ENCODE measurements at regions not wholly inside any gene's neighbourhood (a gene's known extent, or its start where the extent isn't known, plus 50 kb on each side); places are given as distances from the start of the nearest gene placed in this dataset.

GRCh38 chr5:13328316-13328715 lies 616.2 kb downstream of the DNAH5 start:
- no peak for TF ChIP-seq ZFP3 (CRISPR knock-in tag; IDR thresholded peaks at IDR 0.05)
- TF ChIP-seq TCF4 (CRISPR knock-in tag; IDR thresholded peaks at IDR 0.05; ENCODE audit: borderline replicate concordance): no peak
- no peak for TF ChIP-seq SNAI2 (CRISPR knock-in tag; IDR thresholded peaks at IDR 0.05)
- TF ChIP-seq ARNTL (CRISPR knock-in tag; IDR thresholded peaks at IDR 0.05; ENCODE audit: borderline replicate concordance, low read depth): no peak
- TF ChIP-seq CSDC2 (CRISPR knock-in tag; IDR thresholded peaks at IDR 0.05): no peak
- no peak for TF ChIP-seq RARB (CRISPR knock-in tag; IDR thresholded peaks at IDR 0.05)
- TF ChIP-seq GLIS3 (CRISPR knock-in tag; IDR thresholded peaks at IDR 0.05): no peak
- no peak for TF ChIP-seq ZC3H10 (CRISPR knock-in tag; IDR thresholded peaks at IDR 0.05)
- TF ChIP-seq ZNF8 (CRISPR knock-in tag; IDR thresholded peaks at IDR 0.05): no peak
- TF ChIP-seq CSRNP3 (CRISPR knock-in tag; IDR thresholded peaks at IDR 0.05): no peak

Data from SK-N-SH treated with all-trans-retinoic acid at 6 μM for 48 hours (cell line).